ENCODE measurements at regions not wholly inside any gene's neighbourhood (a gene's known extent, or its start where the extent isn't known, plus 50 kb on each side); places are given as distances from the start of the nearest gene placed in this dataset.

DNA sequence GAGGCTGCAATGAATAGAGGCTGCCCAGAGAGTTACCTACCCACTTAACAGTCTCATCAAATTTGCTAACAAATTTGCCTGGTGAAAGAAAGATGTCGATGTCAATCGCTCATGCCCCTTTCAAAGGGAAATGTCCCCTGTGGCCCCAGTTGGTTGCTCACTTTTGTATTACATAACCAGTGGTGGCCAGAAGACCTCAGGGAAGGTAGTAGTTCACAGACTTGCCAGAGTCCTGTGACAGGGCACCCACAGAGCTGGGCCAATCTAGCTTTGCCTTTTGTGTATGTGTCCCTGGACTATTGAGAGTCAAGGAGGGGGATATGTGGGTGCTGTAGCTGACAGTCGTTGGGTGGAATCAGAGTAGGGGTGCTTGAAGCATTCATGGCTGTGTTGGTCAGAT, 70.7 kb upstream of the CCN6 start:
- no peaks in the 10 kb centered on the region for H3K9me3 ChIP-seq (ENCODE audit: low read length)
- H3K4me3 ChIP-seq (ENCODE audit: low read length): no peak overlapping the region
- no peak overlapping the region for H2AFZ ChIP-seq (ENCODE audit: low read depth, low read length)
- H3K4me1 ChIP-seq (ENCODE audit: insufficient read depth, low read length): peaks cover 18% of the 10 kb centered on the region
- H3K27me3 ChIP-seq (ENCODE audit: insufficient read depth, low read length): no peaks in the 10 kb centered on the region
- no peaks in the 10 kb centered on the region for H3K36me3 ChIP-seq (ENCODE audit: insufficient read depth, low read length)

DNA sequence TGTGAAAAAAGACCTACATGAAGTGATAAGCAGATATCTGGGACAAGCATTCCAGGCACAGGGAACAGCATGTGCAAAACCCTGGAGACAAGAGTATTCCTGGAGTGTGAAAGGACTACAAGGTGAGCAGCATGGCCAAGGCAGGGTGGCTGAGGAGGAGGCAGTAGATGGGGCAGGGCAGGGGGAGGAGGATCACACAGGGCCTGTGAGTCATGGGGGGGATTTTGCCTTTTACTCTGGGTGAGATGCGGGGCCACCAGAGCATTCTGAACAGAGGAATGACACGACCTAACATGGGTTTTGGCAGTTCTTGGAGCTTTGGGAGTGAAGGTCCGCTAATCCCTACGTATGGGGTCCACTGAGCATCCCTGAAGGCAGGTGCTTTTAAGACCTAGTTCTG, 69.8 kb upstream of the CCN6 start:
- Histone ChIP-seq H3K9me3 (ENCODE audit: low read length) (no peaks in the 10 kb centered on the region), H3K4me3 (ENCODE audit: low read length) (no peak overlapping the region), H2AFZ (ENCODE audit: low read depth, low read length) (no peak overlapping the region)

DNA sequence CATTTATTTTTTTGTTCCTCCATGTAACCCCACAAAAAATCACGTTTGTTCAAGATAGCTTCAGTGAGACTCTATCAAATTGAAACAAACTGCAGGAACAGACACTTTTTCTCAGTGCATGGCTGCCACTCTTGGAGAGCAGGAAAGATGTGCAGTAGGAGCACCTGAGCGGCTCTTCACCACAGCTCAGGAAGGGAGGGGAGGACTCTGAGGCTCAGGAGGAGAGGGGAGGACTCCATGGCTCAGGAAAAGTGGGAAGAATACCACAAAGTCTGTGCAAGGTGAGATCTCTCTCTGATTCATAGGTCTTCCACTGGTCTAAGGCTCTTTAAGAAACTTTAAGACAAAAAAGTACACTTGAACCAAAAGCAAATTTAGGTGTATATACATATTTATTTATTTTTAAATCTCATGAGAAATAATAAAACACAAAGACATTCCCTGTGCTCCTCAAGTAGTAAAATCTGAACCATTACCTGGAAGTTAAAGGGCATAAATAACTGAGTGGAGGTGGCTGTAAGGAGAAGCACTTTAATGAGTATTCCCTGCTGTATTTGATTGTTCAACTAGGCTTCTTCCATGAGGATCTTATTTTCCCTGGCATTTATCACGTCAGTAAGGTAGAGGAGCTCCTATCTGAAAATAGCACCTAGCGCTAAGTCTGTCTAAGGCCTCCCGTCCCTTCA, 69.2 kb upstream of the CCN6 start:
- H3K9me3 ChIP-seq (ENCODE audit: low read length): no peaks in the 10 kb centered on the region
- H3K4me1 ChIP-seq (ENCODE audit: insufficient read depth, low read length): peaks cover 8% of the 10 kb centered on the region
- no peak overlapping the region for H2AFZ ChIP-seq (ENCODE audit: low read depth, low read length)
- no peaks in the 10 kb centered on the region for H3K27me3 ChIP-seq (ENCODE audit: insufficient read depth, low read length)
- H3K36me3 ChIP-seq (ENCODE audit: insufficient read depth, low read length): no peaks in the 10 kb centered on the region
- no peak overlapping the region for H3K4me3 ChIP-seq (ENCODE audit: low read length)

More for the DNA sequence above, 69.8 kb upstream of the CCN6 start:
- no peaks in the 10 kb centered on the region for H3K36me3 ChIP-seq (ENCODE audit: insufficient read depth, low read length)
- peaks cover 9% of the 10 kb centered on the region for H3K4me1 ChIP-seq (ENCODE audit: insufficient read depth, low read length)
- no peaks in the 10 kb centered on the region for H3K27me3 ChIP-seq (ENCODE audit: insufficient read depth, low read length)

DNA sequence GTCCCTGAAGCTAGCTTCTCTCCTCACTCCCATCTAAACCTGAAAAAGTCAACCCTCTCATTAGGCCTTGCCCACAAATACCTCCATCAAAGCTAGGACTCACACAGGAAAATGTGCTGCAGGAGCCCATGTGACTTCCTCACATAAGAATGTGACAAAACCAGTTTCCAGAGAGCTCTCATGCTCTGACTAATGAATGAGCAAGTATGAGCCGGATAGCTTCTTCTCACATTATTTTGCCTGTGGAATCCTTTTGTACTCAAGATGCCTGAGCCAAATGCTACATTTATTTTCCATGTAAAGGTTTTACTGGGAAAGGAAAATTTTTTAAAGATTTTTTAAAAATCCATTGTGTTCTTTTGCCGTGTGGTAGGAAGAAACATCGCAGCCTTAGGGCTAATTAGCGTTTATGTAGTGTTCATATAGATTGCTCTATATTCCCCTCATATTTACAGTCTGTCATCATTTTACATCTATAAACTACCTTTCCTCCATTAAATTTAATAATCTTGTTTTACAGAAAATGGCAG, 68.6 kb upstream of the CCN6 start:
- H3K4me3 ChIP-seq (ENCODE audit: low read length): no peak overlapping the region
- H2AFZ ChIP-seq (ENCODE audit: low read depth, low read length): no peak overlapping the region
- no peaks in the 10 kb centered on the region for H3K9me3 ChIP-seq (ENCODE audit: low read length)
- H3K4me1 ChIP-seq (ENCODE audit: insufficient read depth, low read length): peaks cover 8% of the 10 kb centered on the region
- no peaks in the 10 kb centered on the region for H3K36me3 ChIP-seq (ENCODE audit: insufficient read depth, low read length)
- H3K27me3 ChIP-seq (ENCODE audit: insufficient read depth, low read length): no peaks in the 10 kb centered on the region

DNA sequence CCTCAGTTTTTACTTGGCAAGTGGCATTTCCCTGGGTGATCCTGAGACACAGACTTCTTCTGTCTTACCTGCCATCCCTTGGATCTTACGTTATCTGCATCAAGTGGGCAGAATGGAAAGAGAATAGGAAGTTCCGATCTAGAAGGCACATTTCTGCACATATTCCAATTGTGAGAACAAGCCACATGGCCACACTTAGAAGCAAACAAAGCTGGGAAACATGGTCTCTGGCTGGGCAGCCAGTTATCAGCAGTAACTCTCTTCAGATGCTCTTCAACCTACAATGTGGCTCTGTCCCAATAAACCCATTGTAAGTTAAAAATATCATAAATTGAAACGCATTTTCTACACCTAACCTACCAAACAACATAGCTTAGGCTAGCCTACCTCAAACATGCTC, 67.3 kb upstream of the CCN6 start:
- no peaks in the 10 kb centered on the region for H3K9me3 ChIP-seq (ENCODE audit: low read length)
- no peaks in the 10 kb centered on the region for H3K27me3 ChIP-seq (ENCODE audit: insufficient read depth, low read length)
- no peak overlapping the region for H3K4me3 ChIP-seq (ENCODE audit: low read length)
- no peaks in the 10 kb centered on the region for H3K36me3 ChIP-seq (ENCODE audit: insufficient read depth, low read length)
- H3K4me1 ChIP-seq (ENCODE audit: insufficient read depth, low read length): peaks cover 8% of the 10 kb centered on the region
- H2AFZ ChIP-seq (ENCODE audit: low read depth, low read length): no peak overlapping the region

DNA sequence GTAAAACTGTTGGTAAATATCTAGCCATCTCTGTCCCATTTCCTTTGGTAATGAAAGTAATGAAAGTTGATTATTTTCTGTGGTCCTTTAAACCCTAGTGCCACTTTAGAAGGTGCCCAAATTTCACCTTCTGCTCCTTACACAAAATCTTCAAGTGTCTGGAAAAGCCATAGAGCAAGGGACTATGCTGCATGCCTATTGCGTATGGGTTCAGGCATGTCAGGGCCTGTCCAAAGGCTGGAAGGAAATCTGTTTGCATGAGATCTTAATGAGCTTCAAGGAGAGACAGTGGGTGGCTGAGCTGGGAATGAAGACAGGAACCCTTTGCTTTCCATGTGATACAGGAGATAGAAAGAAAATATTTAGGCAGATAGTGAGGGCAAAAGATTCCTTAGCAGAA, 66.6 kb upstream of the CCN6 start:
- Histone ChIP-seq H3K4me3 (ENCODE audit: low read length) (no peak overlapping the region), H3K27me3 (ENCODE audit: insufficient read depth, low read length) (no peaks in the 10 kb centered on the region), H3K4me1 (ENCODE audit: insufficient read depth, low read length) (peaks cover 12% of the 10 kb centered on the region), H2AFZ (ENCODE audit: low read depth, low read length) (no peak overlapping the region), H3K36me3 (ENCODE audit: insufficient read depth, low read length) (no peaks in the 10 kb centered on the region), H3K9me3 (ENCODE audit: low read length) (no peaks in the 10 kb centered on the region)

DNA sequence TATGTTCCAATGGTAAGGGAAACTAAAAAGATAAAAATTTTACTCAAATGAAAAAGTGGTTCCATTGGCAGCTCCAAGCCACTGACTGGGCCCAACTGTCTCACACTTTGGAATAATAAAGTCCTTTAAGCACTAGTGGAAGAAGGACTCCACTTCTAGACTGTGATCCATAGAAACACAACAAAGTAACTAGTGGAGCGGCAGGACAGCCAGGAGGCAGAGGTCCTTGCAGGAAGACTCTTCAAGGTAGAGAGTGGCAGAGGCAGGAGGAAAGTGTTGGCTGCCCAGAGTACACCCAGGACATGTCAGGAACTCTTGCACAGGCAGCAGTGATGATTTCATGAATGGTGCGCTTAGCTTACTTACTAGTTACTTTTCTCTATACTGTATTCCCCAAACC, 65.0 kb upstream of the CCN6 start:
- H3K4me3 ChIP-seq (ENCODE audit: low read length): no peak overlapping the region
- no peak overlapping the region for H2AFZ ChIP-seq (ENCODE audit: low read depth, low read length)
- H3K9me3 ChIP-seq (ENCODE audit: low read length): no peaks in the 10 kb centered on the region
- no peaks in the 10 kb centered on the region for H3K36me3 ChIP-seq (ENCODE audit: insufficient read depth, low read length)
- H3K4me1 ChIP-seq (ENCODE audit: insufficient read depth, low read length): peaks cover 12% of the 10 kb centered on the region
- no peaks in the 10 kb centered on the region for H3K27me3 ChIP-seq (ENCODE audit: insufficient read depth, low read length)

DNA sequence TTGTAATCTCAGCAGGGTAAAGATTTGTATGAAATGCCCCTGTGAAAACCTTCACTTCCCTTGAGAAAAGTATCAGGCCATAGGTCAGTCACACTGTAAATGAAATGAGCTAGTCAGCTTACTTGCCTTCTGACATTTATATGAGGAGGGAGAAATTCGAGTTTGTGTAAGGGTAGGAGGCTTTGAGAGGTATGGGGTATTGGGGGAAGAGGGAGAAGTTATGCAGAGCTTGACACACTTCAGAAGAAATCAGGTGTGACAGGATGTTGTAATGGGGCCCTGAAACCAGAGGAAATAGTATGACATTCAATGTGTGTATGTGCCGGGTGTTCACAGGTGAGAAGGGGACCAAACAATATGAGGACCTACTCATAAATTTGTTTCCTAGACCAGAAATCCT, 64.2 kb upstream of the CCN6 start:
- no peak overlapping the region for H2AFZ ChIP-seq (ENCODE audit: low read depth, low read length)
- no peaks in the 10 kb centered on the region for H3K9me3 ChIP-seq (ENCODE audit: low read length)
- peaks cover 12% of the 10 kb centered on the region for H3K4me1 ChIP-seq (ENCODE audit: insufficient read depth, low read length)
- no peaks in the 10 kb centered on the region for H3K27me3 ChIP-seq (ENCODE audit: insufficient read depth, low read length)
- no peaks in the 10 kb centered on the region for H3K36me3 ChIP-seq (ENCODE audit: insufficient read depth, low read length)
- H3K4me3 ChIP-seq (ENCODE audit: low read length): no peak overlapping the region

DNA sequence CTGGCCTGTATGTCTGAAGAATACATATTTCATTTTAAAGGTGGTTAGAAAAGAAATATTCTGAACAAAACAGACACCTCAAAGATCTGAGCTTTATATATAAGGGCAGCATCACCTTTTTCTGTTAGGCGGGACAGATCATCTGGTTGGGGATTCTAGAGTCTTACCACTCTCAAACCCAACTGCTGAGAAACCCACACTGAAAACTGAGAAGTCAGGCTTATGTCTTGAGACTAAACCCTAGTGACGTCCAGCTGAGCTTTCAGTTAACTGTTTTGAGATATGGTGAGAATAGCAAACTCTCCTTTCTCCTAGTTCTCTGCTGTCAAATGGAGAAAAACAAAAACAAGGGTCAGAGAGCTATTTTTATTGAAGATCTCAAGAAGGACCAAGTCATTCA, 63.7 kb upstream of the CCN6 start:
- Histone ChIP-seq H3K9me3 (ENCODE audit: low read length) (no peaks in the 10 kb centered on the region), H2AFZ (ENCODE audit: low read depth, low read length) (no peak overlapping the region)

DNA sequence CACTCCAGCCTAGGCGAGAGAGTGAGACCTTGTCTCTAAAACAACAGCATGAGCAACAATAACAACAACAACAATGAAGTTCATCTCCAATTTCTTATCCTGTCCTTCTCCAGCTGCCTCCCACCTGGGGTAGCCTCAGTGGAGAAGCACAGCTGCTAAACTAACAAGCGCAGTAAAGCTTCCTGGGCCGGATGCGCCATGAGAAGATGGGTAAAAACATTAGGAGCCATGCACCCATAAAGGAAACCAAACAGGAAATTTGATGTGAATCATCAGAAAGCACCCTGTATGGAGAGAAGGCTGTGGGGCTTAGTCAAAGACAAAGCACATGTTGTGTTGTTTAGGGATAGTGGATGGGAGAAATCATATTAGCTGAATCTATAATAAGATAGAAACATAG, 61.1 kb upstream of the CCN6 start:
- peaks cover 19% of the 10 kb centered on the region for H3K4me1 ChIP-seq (ENCODE audit: insufficient read depth, low read length)
- H3K27me3 ChIP-seq (ENCODE audit: insufficient read depth, low read length): no peaks in the 10 kb centered on the region
- no peak overlapping the region for H2AFZ ChIP-seq (ENCODE audit: low read depth, low read length)
- H3K9me3 ChIP-seq (ENCODE audit: low read length): no peaks in the 10 kb centered on the region
- H3K4me3 ChIP-seq (ENCODE audit: low read length): no peak overlapping the region
- H3K36me3 ChIP-seq (ENCODE audit: insufficient read depth, low read length): no peaks in the 10 kb centered on the region

More for the DNA sequence above, 63.7 kb upstream of the CCN6 start:
- H3K4me3 ChIP-seq (ENCODE audit: low read length): no peak overlapping the region
- H3K36me3 ChIP-seq (ENCODE audit: insufficient read depth, low read length): no peaks in the 10 kb centered on the region
- no peaks in the 10 kb centered on the region for H3K27me3 ChIP-seq (ENCODE audit: insufficient read depth, low read length)
- H3K4me1 ChIP-seq (ENCODE audit: insufficient read depth, low read length): peaks cover 8% of the 10 kb centered on the region

DNA sequence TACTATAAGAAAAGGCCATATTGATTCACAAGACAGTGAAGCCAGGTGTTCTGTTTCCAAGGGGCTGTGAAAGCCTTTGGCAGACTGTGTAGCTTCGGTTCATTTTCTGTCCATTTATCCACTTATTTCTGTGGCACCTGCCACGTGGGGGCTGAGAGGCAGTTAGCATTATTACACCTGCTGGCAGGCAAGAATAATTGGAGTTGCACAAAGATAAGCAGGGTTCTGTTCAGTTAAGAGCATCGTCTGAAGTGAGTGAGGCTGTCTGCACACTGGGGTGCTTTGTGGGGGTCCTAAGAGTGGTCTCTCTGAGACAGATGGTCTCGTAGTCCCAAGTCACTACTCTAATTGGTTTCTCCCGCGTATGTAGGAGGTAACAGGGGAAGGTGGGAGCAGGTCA, 60.6 kb upstream of the CCN6 start:
- no peak overlapping the region for H3K4me3 ChIP-seq (ENCODE audit: low read length)
- peaks cover 20% of the 10 kb centered on the region for H3K4me1 ChIP-seq (ENCODE audit: insufficient read depth, low read length)
- no peaks in the 10 kb centered on the region for H3K36me3 ChIP-seq (ENCODE audit: insufficient read depth, low read length)
- H2AFZ ChIP-seq (ENCODE audit: low read depth, low read length): no peak overlapping the region
- H3K9me3 ChIP-seq (ENCODE audit: low read length): no peaks in the 10 kb centered on the region
- no peaks in the 10 kb centered on the region for H3K27me3 ChIP-seq (ENCODE audit: insufficient read depth, low read length)

DNA sequence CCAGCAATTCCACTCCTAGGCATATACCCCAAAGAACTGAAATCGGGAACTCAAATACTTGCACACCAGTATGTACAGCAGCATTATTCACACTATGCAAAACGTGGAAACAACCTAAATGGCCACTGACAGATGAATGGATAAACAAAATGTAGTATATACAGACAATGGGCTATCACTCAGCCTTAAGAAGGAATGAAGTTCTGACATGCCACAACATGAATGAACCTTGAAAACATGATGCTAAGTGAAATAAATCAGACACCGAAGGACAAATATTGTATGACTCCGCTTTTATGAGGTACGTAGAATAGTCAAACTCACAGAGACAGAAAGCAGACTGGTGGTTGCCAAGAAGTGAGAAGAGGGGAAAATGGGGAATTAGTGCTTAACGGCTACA, 59.1 kb upstream of the CCN6 start:
- H3K9me3 ChIP-seq (ENCODE audit: low read length): no peaks in the 10 kb centered on the region
- H3K4me1 ChIP-seq (ENCODE audit: insufficient read depth, low read length): peaks cover 20% of the 10 kb centered on the region
- H3K4me3 ChIP-seq (ENCODE audit: low read length): no peak overlapping the region
- no peaks in the 10 kb centered on the region for H3K36me3 ChIP-seq (ENCODE audit: insufficient read depth, low read length)
- no peaks in the 10 kb centered on the region for H3K27me3 ChIP-seq (ENCODE audit: insufficient read depth, low read length)
- H2AFZ ChIP-seq (ENCODE audit: low read depth, low read length): no peak overlapping the region

DNA sequence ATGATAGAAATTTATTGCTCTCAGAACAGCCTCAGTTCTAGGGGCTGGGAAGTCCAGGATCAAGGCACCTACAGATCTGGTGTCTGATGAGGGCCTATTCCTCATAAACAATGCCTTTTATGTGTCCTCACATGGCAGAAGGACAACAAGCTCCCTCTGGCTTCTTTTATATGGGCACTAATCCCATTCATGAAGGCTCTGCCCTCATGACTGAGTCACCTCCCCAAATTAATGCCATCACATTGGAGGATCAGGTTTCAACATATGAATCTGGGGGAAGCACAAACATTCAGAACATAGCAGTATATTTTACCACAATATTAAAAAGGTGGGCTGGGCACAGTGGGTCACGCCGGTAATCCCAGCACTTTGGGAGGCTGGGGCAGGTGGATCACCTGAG, 58.5 kb upstream of the CCN6 start:
- Histone ChIP-seq H3K4me1 (ENCODE audit: insufficient read depth, low read length) (peaks cover 20% of the 10 kb centered on the region), H3K36me3 (ENCODE audit: insufficient read depth, low read length) (no peaks in the 10 kb centered on the region), H3K27me3 (ENCODE audit: insufficient read depth, low read length) (no peaks in the 10 kb centered on the region), H3K9me3 (ENCODE audit: low read length) (no peaks in the 10 kb centered on the region), H3K4me3 (ENCODE audit: low read length) (no peak overlapping the region), H2AFZ (ENCODE audit: low read depth, low read length) (no peak overlapping the region)

Measured in neuron (in vitro differentiated cells).